ENCODE measurements at regions not wholly inside any gene's neighbourhood (a gene's known extent, or its start where the extent isn't known, plus 50 kb on each side); places are given as distances from the start of the nearest gene placed in this dataset.

- TF ChIP-seq ZFP30 (CRISPR knock-in tag; IDR thresholded peaks at IDR 0.05): no peak
- TF ChIP-seq, protein P1, sequence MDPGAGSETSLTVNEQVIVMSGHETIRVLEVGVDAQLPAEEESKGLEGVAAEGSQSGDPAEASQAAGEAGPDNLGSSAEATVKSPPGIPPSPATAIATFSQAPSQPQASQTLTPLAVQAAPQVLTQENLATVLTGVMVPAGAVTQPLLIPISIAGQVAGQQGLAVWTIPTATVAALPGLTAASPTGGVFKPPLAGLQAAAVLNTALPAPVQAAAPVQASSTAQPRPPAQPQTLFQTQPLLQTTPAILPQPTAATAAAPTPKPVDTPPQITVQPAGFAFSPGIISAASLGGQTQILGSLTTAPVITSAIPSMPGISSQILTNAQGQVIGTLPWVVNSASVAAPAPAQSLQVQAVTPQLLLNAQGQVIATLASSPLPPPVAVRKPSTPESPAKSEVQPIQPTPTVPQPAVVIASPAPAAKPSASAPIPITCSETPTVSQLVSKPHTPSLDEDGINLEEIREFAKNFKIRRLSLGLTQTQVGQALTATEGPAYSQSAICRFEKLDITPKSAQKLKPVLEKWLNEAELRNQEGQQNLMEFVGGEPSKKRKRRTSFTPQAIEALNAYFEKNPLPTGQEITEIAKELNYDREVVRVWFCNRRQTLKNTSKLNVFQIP (CRISPR knock-in tag; IDR thresholded peaks at IDR 0.05; ENCODE audit: borderline replicate concordance, low read depth): no peak
- TF ChIP-seq, protein P2, sequence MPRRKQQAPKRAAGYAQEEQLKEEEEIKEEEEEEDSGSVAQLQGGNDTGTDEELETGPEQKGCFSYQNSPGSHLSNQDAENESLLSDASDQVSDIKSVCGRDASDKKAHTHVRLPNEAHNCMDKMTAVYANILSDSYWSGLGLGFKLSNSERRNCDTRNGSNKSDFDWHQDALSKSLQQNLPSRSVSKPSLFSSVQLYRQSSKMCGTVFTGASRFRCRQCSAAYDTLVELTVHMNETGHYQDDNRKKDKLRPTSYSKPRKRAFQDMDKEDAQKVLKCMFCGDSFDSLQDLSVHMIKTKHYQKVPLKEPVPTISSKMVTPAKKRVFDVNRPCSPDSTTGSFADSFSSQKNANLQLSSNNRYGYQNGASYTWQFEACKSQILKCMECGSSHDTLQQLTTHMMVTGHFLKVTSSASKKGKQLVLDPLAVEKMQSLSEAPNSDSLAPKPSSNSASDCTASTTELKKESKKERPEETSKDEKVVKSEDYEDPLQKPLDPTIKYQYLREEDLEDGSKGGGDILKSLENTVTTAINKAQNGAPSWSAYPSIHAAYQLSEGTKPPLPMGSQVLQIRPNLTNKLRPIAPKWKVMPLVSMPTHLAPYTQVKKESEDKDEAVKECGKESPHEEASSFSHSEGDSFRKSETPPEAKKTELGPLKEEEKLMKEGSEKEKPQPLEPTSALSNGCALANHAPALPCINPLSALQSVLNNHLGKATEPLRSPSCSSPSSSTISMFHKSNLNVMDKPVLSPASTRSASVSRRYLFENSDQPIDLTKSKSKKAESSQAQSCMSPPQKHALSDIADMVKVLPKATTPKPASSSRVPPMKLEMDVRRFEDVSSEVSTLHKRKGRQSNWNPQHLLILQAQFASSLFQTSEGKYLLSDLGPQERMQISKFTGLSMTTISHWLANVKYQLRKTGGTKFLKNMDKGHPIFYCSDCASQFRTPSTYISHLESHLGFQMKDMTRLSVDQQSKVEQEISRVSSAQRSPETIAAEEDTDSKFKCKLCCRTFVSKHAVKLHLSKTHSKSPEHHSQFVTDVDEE (CRISPR knock-in tag; IDR thresholded peaks at IDR 0.05): no peak
- TF ChIP-seq PATZ1 (CRISPR knock-in tag; IDR thresholded peaks at IDR 0.05; ENCODE audit: borderline replicate concordance): no peak
- TF ChIP-seq, protein P3, sequence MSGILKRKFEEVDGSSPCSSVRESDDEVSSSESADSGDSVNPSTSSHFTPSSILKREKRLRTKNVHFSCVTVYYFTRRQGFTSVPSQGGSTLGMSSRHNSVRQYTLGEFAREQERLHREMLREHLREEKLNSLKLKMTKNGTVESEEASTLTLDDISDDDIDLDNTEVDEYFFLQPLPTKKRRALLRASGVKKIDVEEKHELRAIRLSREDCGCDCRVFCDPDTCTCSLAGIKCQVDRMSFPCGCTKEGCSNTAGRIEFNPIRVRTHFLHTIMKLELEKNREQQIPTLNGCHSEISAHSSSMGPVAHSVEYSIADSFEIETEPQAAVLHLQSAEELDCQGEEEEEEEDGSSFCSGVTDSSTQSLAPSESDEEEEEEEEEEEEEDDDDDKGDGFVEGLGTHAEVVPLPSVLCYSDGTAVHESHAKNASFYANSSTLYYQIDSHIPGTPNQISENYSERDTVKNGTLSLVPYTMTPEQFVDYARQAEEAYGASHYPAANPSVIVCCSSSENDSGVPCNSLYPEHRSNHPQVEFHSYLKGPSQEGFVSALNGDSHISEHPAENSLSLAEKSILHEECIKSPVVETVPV (CRISPR knock-in tag; IDR thresholded peaks at IDR 0.05): no peak
- TF ChIP-seq PPARA (CRISPR knock-in tag; IDR thresholded peaks at IDR 0.05; ENCODE audit: borderline replicate concordance): no peak
- TF ChIP-seq, protein P4, sequence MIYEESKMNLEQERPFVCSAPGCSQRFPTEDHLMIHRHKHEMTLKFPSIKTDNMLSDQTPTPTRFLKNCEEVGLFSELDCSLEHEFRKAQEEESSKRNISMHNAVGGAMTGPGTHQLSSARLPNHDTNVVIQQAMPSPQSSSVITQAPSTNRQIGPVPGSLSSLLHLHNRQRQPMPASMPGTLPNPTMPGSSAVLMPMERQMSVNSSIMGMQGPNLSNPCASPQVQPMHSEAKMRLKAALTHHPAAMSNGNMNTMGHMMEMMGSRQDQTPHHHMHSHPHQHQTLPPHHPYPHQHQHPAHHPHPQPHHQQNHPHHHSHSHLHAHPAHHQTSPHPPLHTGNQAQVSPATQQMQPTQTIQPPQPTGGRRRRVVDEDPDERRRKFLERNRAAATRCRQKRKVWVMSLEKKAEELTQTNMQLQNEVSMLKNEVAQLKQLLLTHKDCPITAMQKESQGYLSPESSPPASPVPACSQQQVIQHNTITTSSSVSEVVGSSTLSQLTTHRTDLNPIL (CRISPR knock-in tag; IDR thresholded peaks at IDR 0.05; ENCODE audit: low read depth): no peak
- no peak for TF ChIP-seq ESRRG (CRISPR knock-in tag; IDR thresholded peaks at IDR 0.05)
- no peak for TF ChIP-seq SNAI2 (CRISPR knock-in tag; IDR thresholded peaks at IDR 0.05)
- no peak for TF ChIP-seq ZNF565 (CRISPR knock-in tag; conservative IDR thresholded peaks at IDR 0.05; ENCODE audit: low read depth)
- TF ChIP-seq TCF4 (CRISPR knock-in tag; IDR thresholded peaks at IDR 0.05; ENCODE audit: borderline replicate concordance): no peak
- TF ChIP-seq ZC3H10 (CRISPR knock-in tag; IDR thresholded peaks at IDR 0.05): no peak
- ATAC-seq: no peak
These were observed 88.3 kb downstream of the S1PR1 start for GRCh38 chr1:101325144-101325543.

- TF ChIP-seq ARNTL (CRISPR knock-in tag; IDR thresholded peaks at IDR 0.05; ENCODE audit: borderline replicate concordance, low read depth) (no peak), TCF4 (CRISPR knock-in tag; IDR thresholded peaks at IDR 0.05; ENCODE audit: borderline replicate concordance) (no peak), BACH2 (CRISPR knock-in tag; IDR thresholded peaks at IDR 0.05; ENCODE audit: borderline replicate concordance) (no peak), ZNF565 (CRISPR knock-in tag; conservative IDR thresholded peaks at IDR 0.05; ENCODE audit: low read depth) (no peak), ZC3H10 (CRISPR knock-in tag; IDR thresholded peaks at IDR 0.05) (no peak), TOX (CRISPR knock-in tag; IDR thresholded peaks at IDR 0.05; ENCODE audit: borderline replicate concordance) (no peak), SNAI2 (CRISPR knock-in tag; IDR thresholded peaks at IDR 0.05) (no peak), ZNF70 (CRISPR knock-in tag; IDR thresholded peaks at IDR 0.05) (no peak), ISL1 (CRISPR knock-in tag; IDR thresholded peaks at IDR 0.05) (no peak), RARB (CRISPR knock-in tag; IDR thresholded peaks at IDR 0.05) (no peak), ZFP30 (CRISPR knock-in tag; IDR thresholded peaks at IDR 0.05) (no peak)
- TF ChIP-seq, protein P2 (CRISPR knock-in tag; IDR thresholded peaks at IDR 0.05): no peak
- no peak for ATAC-seq
These were observed 93.8 kb downstream of the S1PR1 start for GRCh38 chr1:101330427-101331130.
